Epithelial cell of proximal tubule (primary cell): ENCODE measurements at regions not wholly inside any gene's neighbourhood (a gene's known extent, or its start where the extent isn't known, plus 50 kb on each side); places are given as distances from the start of the nearest gene placed in this dataset.

Source experiments
- DNase-seq: peaks from one replicate; pipeline ENCODE4 v3.0.0-alpha.2; 2011; ENCODE audit warnings: low read depth
- H3K4me3 ChIP-seq: 2 replicates; pipeline ENCODE4 v1.5.1; 2011; ENCODE audit warnings: low read depth, mild to moderate bottlenecking, low read length
- TF ChIP-seq, protein P1 (sequence below): conservative IDR thresholded peaks from 2 replicates; pipeline ENCODE4 v1.5.1; 2012; ENCODE audit warnings: low read depth, mild to moderate bottlenecking, low read length

DNA sequence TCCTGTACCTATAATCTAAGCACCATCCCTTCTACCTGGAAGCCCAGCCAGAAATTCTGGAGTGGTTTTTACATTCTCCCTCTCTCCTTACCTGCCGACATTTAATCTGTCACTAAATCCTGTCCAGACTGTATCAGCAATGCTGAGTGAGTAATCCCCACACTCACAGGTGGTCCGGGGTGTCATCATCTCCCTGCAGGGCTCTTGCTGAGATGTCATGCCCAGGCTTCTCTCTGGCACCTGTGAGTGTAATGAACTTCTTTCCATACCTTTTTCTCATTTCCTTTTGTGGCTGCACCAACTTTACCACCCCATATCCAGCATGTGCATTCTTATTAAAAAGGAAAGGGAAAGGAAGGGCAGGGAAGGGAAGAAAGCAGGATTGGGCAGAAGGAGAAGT lies 355.2 kb downstream of the CCSER2 start:
- DNase-seq = no peak
- no peak overlapping the region for H3K4me3 ChIP-seq
- TF ChIP-seq, protein P1, sequence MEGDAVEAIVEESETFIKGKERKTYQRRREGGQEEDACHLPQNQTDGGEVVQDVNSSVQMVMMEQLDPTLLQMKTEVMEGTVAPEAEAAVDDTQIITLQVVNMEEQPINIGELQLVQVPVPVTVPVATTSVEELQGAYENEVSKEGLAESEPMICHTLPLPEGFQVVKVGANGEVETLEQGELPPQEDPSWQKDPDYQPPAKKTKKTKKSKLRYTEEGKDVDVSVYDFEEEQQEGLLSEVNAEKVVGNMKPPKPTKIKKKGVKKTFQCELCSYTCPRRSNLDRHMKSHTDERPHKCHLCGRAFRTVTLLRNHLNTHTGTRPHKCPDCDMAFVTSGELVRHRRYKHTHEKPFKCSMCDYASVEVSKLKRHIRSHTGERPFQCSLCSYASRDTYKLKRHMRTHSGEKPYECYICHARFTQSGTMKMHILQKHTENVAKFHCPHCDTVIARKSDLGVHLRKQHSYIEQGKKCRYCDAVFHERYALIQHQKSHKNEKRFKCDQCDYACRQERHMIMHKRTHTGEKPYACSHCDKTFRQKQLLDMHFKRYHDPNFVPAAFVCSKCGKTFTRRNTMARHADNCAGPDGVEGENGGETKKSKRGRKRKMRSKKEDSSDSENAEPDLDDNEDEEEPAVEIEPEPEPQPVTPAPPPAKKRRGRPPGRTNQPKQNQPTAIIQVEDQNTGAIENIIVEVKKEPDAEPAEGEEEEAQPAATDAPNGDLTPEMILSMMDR = no peak

DNA sequence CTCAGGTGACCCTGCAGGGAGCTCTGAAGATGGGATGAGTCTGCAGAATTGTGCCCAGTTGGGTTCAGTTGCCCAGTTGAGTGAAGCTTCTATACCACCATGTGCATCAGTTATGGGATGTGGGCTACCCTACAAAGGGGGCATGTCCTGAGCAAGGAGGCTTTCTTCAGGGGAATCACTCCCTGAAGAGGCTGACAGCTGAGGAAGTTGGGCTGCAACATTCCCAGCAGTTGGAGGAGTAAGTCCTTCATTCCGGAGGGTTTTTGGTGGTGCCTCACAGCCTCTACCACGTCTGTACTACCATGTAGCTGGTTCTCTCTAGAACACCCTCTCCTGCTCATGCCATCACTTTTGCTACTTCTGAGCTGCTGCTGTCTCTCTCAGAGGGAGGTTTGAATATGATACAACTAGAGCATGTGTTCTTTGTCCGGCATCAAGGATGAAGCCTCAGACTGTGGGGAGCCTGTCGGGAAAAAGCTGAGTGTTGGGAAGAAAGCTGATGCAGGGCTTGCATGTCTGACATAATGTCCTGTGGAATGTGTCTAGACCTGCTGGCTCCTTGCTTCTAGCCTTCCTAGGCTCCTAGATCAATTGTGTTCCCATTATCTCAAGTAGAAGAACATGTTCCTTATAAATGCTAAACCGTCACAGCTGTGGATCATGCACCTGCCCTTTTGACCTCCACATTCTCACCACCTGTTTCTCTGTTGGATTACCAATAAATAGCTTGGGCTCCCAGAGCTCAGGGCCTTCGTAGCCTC lies 355.8 kb downstream of the CCSER2 start:
- H3K4me3 ChIP-seq = no peak overlapping the region
- TF ChIP-seq, protein P1 = no peak
- DNase-seq = no peak

DNA sequence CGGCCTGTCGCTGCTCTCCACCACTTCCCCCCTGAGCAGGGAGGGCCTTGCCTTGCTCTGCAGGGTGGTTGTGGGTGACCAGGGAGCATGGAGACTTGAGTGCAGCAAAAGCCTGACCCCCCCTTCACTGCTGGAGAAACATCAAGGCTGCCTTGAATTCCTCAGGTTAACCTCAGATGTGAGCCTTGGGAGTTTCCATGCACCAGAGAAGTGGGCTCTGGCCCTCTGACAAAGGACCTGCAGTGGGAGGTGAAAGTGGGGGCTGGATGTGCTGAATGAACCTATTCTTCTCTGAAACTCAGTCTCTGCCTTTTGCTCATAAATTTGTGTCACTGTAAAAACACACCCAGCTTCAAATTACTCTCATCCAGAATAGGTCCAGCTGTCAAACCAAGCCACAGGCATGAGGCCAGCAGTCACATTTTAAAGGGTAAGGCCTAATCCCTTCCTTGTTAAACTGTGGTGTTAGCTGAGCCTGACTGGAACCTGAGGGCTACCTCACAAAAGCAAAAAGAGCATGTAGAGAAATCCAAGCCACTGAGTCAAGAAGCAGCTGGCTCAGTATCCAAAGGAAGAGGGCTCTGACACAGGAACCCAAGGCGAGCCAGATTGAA lies 356.8 kb downstream of the CCSER2 start:
- no peak for DNase-seq
- TF ChIP-seq, protein P1 = no peak

DNA sequence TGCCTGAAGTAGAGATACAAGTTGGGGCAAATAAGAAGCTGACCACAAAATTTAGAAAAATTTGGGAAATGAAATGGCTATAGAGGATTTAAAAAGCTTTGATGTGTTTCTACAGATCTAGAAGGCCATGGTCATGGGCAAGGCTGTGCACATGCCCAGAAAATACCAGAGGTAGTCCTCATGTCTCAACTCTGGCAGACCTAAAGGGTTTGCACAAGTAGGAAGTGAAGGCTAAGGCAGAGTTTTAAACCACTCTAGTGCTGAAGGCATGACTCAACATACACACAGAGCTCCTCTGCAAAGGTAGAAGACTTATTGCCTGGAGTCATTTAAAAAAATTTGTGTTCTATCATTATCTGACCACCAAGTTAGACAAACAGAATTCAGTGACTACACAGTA lies 364.6 kb downstream of the CCSER2 start:
- no peak overlapping the region for H3K4me3 ChIP-seq
- TF ChIP-seq, protein P1 = no peak
- DNase-seq = no peak

More for the DNA sequence above, 356.8 kb downstream of the CCSER2 start:
- no peak overlapping the region for H3K4me3 ChIP-seq

DNA sequence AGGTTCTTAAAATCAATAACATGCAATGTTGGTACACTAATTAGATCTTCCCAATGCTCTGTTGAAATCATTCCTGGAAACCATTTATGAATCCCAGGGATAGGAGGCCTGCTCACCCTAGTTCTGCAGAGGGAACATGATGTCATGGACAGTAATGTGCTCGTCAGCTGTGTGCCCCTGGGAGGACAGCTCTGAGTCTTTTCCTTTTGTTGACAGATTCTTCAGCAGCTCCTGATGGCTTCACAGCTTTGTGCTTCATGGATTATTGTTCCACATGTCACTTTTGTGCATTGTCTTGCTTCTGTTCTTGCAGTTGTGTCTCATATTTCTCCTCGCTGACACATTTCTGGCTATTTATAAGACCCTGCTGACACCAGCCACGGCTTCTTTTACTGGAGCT lies 367.5 kb downstream of the CCSER2 start:
- no peak overlapping the region for H3K4me3 ChIP-seq
- TF ChIP-seq, protein P1 = no peak
- no peak for DNase-seq

DNA sequence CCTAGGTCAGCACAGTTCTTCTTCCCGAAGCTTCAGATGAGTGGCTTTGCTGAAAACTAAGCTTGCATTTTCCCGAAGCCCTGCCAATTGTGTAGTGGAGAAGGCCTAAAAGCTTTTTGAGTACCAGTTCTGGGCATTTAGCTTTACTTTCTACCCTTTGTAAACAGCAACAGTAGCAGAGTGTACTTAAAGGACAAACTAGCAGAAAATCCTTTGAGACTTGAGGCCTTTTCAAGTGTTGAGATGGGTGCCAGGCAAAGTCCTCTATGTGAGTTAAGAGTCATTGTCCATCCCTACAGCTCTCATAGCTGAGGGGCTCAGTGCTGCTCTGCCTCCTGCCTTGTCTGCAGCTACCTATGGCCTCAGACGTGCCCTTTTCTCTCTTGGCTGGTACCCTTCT lies 368.2 kb downstream of the CCSER2 start:
- no peak overlapping the region for H3K4me3 ChIP-seq
- DNase-seq = no peak
- TF ChIP-seq, protein P1 = no peak

DNA sequence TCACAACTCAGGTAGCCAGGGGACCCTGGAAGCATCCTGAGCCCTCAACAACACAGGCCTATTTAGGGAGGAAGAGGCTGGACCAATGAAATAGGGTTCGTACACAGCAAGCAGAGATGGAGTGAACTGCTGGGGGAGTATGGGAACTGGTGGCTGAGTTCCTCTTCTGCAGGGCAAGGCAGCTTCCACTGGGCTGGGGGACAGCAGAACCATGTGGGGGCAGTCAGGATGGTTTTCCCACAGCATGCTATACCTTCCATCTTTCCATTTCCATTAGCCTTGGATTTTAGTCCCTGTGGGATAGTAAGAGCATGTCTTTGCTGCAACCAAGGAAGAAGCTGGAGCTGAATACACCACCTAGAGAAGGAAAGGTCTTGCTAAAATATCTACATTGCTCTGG lies 370.6 kb downstream of the CCSER2 start:
- no peak overlapping the region for H3K4me3 ChIP-seq
- TF ChIP-seq, protein P1 = no peak
- no peak for DNase-seq
